ENCODE measurements at regions not wholly inside any gene's neighbourhood (a gene's known extent, or its start where the extent isn't known, plus 50 kb on each side); places are given as distances from the start of the nearest gene placed in this dataset.

GRCh38 chr2:237184919-237185552, 99.3 kb downstream of the COPS8 start (continued):
- TF ChIP-seq THAP12 (CRISPR knock-in tag; IDR thresholded peaks at IDR 0.05) (no peak), CREB3 (tag; conservative IDR thresholded peaks at IDR 0.05; ENCODE audit: low read depth) (no peak), ELF1 (tag; IDR thresholded peaks at IDR 0.05) (no peak), FOS (IDR thresholded peaks at IDR 0.05; ENCODE audit: extremely low read depth, insufficient read length) (no peak), HMBOX1 (IDR thresholded peaks at IDR 0.05) (no peak)

- intact Hi-C loops (cut with micrococcal nuclease) (no loop called here), in situ Hi-C loops (cut with MboI) (no loop called here)
- Histone ChIP-seq H3K4me3 (no peak overlapping the region), H3K9me3 (replicated peaks; ENCODE audit: control insufficient read depth, insufficient read depth, low read depth, low read length) (no peaks in the 10 kb centered on the region), H3K79me2 (ENCODE audit: control insufficient read depth, insufficient read depth, low read length) (no peaks in the 10 kb centered on the region), H2AFZ (ENCODE audit: low read depth, low read length) (no peak overlapping the region), H3K9me1 (ENCODE audit: control insufficient read depth, insufficient read depth, low read length) (no peaks in the 10 kb centered on the region), H3K36me3 (ENCODE audit: control insufficient read depth, insufficient read depth, low read length) (no peaks in the 10 kb centered on the region), H3K27me3 (ENCODE audit: control insufficient read depth in 2 of 2, insufficient read depth in 2 of 2, low read length in 2 of 2) (peaks cover 2 to 26% of the 10 kb centered on the region in 2 experiments; a peak in 3 of 5 replicates), H3K9ac (ENCODE audit: insufficient read depth in 1 of 2, low read depth in 2 of 2, low read length in 2 of 2) (no peak overlapping the region), H3K4me1 (replicated peaks in 1 of 2; ENCODE audit: control insufficient read depth in 2 of 2, insufficient read depth in 2 of 2, low read length in 2 of 2) (no peaks in the 10 kb centered on the region), H4K20me1 (replicated peaks; ENCODE audit: control insufficient read depth, insufficient read depth, low read length) (no peaks in the 10 kb centered on the region), H3K4me2 (ENCODE audit: insufficient read depth, low read length) (no peak overlapping the region), H3K27ac (ENCODE audit: extremely low read depth, low read depth, low read length) (no peak overlapping the region)
- ChIA-PET POLR2A (no interaction called here), CTCF (ENCODE audit: low intra/inter-chr PET ratio) (no interaction called here)
- no TSS peak for BruUV-seq (replicated peaks)
- FAIRE-seq (no peak), ATAC-seq (no peak), DNase-seq (ENCODE audit: extremely low read depth in 1 of 4, low spot score in 3 of 4) (no peak)
- TF ChIP-seq ADNP (tag; IDR thresholded peaks at IDR 0.05) (no peak), ATF2 (CRISPR knock-in tag; IDR thresholded peaks at IDR 0.05) (no peak), FOXM1 (IDR thresholded peaks at IDR 0.05; ENCODE audit: low read depth) (no peak), FOXM1 (CRISPR knock-in tag; IDR thresholded peaks at IDR 0.05; ENCODE audit: low read depth) (no peak), BRF2 (IDR thresholded peaks at IDR 0.05; ENCODE audit: borderline replicate concordance, insufficient read depth, insufficient read length) (no peak), ZNF23 (CRISPR knock-in tag; IDR thresholded peaks at IDR 0.05) (no peak)
- WGBS (ENCODE audit: insufficient coverage, low coverage, missing lambda C conversion rate), result 0% methylated on average over 6 of the region's 7 CpGs
Observed at GRCh38 chr2:237185553-237185925, 99.8 kb downstream of the COPS8 start.
